ENCODE measurements at regions not wholly inside any gene's neighbourhood (a gene's known extent, or its start where the extent isn't known, plus 50 kb on each side); places are given as distances from the start of the nearest gene placed in this dataset.
"Not testable (repeated sequence)": the region's sequence is repeated elsewhere in the genome, so short reads cannot be mapped to it uniquely, and the experiment has no call there.

DNA sequence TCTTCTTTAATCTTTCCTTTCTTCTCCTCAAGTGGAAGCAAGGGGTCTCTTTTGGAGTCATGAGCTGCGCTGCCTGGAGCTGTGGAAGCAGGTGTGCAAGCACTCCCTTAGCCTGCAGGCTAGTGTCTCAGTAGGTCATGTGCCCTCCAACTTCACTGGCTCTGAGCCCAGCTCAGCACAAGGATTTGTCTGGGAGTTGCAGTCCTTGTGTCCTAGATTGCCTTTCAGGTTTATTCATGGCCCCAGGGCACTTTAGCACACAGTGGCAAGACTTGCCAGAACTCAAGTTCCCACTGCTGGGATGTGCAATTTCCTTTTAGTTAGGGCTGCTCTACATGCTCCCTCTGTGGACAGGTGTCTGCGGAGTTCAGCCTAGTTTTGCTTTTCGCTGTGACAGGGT lies 211.7 kb downstream of the LIG4 start:
- no peak for DNase-seq (ENCODE audit: low read depth)

DNA sequence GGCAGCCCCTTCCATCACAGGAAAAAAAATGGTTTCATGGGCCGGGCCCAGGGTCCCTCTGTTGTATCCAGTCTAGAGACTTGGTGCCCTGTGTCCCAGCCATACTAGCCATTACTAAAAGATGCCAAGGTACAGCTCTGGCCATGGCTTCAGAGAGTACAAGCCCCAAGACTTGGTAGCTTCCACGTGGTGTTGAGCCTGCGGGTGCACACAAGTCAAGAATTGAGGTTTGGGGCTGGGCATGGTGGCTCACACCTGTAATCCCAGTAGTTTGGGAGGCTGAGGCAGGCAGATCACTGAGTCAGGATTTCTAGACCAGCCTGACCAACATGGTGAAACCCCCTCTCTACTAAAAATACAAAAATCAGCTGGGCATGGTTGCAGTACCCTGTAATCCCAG lies 214.3 kb downstream of the LIG4 start:
- no peak for DNase-seq (ENCODE audit: low read depth)

DNA sequence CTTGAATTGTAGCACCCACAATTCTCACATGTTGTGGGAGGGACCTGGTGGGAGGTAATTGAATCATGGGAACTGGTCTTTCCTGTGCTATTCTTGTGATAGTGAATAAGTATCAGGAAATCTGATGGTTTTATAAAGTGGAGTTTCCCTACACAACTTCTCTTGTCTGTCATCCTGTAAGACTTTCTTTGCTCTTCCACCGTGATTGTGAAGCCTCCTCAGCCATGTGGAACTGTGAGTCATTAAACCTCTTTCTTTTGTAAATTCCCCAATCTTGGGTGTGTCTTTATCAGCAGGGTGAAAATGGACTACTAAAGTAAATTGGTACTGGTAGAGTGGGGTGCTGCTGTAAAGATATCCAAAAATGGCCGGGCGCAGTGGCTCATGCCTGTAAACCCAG lies 215.6 kb downstream of the LIG4 start:
- no peak for DNase-seq (ENCODE audit: low read depth)

DNA sequence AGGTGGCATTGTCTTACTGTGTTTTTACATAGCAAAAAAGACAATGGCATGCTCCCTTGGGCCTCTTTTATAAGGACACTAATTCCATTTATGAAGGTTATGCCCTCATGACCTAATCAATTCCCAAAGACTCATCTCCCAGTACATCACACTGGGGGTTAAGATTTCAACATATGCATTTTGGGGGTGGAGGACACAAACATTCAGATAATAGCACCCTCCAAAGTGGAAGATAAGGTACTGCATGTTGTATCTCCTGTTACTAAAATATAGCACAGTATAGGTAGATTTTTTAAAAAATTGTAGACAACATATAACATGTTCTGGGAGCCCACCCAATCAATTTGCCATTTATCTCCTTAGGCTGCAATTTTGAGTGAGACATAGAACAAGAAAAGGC lies 221.2 kb downstream of the LIG4 start:
- no peak for DNase-seq (ENCODE audit: low read depth)

DNA sequence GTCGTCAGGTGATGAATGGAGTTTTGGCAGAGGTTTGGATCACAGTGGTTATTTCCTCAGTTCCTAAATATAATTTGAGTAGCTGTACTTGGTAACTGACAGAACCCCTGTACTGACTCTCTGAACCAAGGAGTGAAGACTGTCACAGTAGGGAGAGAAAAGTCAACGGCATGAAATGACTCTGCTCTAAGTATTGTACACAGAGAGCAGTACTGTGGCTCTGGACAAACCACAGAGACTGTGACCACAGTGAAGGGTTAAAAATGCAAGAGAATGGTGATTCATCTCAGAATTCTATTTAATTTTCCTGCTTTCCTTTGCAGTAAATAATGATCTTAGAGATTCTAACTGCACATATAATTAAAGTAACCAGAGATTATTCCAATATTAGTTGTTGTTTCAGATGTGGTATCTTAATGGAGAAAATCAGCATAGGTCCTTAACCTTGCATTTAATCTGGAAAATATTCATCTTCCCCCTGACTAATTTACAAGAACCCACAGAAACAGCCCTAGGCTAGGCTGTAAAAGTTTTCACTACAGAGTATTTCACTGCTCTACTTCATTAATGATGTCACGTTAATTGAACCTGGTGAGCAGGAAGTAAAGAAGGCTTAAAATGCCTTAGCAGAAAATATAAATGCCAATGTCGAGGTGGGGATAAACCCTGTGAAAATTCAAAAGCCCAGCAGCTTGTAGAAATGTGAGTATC lies 221.9 kb downstream of the LIG4 start:
- no peak for DNase-seq (ENCODE audit: low read depth)

DNA sequence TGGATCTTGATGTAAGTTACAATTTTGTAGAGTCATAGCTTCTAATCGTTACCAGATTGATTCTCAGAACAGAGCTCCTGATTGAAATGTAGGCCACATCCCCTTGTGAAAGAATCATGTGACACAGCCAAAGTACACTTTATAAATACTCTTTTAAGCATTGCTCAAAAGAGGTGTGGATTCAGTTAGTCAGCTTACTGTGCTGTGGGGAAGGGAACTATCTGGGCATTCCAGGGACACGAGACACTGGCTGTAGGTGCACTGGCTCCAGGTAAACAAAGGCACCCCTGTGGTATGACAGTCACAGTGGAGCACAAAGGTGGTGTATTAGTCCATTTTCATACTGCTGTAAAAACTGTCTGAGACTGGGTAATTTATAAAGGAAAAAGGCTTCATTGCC lies 222.8 kb downstream of the LIG4 start:
- no peak for DNase-seq (ENCODE audit: low read depth)

DNA sequence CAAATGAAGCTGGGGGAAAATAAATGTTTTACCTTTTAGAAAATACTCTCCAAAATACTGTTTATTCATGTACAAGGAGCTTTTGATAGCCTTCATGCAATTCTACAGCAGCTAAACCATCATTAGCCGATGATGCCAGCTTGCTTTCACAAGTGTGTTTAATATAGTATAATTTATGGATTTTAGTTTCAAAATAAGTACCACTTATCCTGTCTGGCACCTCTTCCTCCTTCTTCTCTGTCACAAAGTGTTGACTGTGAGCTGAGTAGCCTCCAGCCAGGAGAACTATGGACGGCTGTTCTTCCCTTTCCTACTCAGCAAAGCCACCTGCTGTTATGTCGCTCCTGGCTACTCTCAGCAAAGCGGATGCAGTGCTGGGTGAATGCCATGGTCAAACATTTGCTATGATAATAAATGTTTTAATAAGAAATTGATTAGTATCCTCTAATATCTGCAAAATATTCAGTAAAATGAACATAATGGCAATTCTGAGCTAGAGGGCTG lies 238.2 kb downstream of the LIG4 start:
- no peak for DNase-seq (ENCODE audit: low read depth)

DNA sequence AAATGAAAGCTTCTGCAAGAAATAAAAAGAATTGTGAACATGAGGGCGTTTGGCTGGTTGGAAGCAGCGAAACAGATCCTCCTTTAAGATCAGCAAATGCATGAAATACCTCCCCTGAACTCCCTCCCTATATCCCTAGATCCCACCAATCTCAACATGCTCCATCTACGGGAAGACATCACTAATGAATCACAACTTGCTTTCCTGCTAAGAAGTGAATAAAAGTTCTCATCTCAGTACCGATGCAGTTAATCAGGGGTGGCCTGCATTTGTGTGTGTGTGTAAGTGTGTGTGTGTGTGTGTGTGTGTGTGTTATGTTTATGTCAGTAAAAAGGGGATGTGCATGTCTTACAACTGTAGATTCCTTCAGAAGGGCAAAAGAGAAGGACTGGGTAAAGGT lies 238.7 kb downstream of the LIG4 start:
- no peak for DNase-seq (ENCODE audit: low read depth)

DNA sequence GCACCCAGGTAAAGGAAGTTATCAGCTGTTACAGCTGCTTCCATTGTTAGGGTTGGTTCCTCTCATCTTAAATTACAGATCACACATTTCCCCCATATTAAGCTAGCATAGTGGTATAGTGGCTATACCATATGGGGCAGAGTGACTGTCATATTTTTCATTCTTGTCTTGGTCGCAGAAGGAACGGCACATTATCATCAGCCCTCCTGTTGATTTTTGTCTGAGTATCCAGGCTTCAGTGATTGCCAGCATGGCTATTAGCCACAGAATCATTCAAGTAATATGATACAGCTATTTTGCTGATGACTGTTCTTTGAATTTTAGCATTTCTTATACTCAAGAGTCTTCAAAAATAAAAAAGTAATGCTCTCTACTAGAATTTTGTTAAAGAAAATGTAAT lies 240.9 kb downstream of the LIG4 start:
- DNase-seq (ENCODE audit: low read depth): no peak

DNA sequence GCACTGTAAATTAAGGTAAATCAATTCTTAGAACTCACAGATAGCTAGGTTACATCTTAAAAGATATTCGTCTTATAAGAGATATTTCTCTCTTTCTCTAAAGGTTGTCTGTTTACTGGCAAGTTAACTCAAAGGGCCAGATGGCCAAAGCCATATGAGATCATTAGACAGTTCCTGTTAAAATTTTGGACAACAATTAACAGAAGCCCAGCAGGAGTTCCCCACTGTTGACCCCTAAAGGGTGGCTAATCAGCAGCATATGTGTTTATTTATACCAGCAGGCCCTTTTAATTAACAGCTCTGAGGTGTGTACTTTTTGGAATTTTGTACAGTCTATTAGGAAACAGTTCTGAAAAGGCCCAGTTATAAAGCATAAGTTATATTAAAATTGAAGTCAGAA lies 245.8 kb downstream of the LIG4 start:
- DNase-seq (ENCODE audit: low read depth): no peak

DNA sequence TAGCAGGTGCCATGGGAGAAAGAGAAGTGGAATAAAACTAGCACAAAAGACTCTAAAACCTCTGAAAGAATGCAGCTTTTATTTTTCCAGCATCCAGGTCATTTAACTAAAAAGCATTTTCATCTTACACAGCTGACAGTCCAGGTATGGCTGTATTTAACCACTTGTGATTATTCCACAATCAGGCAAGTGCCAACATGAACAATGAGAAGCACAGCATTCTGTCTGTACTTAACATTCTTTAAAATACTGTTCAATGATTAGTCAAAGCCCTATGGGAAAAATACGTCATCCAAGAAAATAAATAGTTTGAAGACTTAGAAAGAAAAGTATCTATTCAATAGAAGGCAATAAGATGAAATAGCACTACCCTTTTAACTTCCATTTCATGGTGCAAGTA lies 246.9 kb downstream of the LIG4 start:
- DNase-seq (ENCODE audit: low read depth): no peak

DNA sequence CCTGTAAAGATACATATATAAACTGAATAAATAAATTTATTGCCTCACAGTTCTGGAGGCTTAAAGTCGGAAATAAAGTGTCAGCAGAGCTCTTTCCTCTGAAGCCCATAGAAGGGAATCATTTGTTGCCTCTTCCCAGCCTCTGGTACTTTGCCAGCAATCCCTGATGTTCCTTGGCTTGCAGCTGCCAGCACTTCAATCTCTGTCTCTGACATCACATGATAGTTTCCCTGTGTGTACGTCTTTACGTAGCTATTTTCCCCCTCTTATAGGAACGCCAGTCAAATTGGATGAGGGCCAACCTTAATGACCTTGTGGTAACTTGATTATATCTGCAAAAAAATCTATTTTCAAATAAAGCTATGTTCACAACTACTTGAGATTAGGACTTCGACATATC lies 250.9 kb downstream of the LIG4 start:
- no peak for DNase-seq (ENCODE audit: low read depth)

DNA sequence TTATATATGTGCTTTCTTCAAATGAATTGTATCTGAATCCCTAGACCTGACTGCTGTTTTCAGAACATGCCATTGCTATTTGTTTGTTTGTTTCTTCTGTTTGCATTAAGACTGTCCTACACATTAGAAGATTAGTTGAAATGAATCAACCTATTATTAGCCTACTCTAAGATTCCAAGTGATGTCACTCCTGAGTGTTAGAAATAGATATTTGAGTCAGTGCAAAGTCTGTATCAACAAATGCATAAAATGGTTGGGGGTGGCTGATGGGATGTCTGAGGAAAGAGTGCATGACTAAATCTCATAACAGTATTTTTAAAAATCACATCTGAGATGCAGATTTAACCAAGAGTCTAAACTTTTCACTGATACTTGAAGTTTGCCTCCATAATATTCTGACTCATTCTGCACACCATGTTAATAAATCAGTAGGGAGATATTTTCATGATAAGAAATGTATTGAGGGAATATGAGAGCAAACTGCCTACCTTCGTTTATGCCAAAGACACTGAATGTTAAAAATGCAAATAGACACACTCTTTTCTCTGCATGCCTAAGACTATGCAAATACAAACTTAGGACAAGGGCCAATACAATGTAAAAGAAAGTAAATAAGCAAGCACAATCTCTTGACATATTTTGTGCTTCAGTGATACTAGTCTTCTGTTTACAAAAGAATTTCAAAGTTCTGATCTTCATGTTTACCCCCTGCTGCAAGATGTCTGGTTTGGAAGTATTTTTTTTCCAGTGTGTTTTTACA lies 253.3 kb downstream of the LIG4 start:
- no peak for DNase-seq (ENCODE audit: low read depth)

DNA sequence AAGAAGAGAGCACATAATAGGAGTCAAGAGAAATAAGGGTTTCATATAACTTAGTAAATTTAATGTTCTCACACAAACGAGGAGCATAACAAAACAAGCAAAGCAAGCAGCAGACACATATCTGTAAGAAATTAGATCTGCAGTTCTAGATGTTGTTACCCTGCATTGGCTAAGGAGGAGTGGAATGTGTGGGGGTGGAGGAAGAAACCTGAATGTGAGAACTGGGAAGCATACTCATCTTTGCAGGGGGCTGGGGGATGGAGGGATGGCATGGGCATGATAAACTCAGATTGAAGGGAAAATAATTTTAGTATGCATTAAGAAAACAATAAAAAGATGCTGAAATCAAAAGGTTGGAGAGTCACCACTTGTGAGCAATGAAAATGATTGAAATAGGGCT lies 255.0 kb downstream of the LIG4 start:
- no peak for DNase-seq (ENCODE audit: low read depth)

DNA sequence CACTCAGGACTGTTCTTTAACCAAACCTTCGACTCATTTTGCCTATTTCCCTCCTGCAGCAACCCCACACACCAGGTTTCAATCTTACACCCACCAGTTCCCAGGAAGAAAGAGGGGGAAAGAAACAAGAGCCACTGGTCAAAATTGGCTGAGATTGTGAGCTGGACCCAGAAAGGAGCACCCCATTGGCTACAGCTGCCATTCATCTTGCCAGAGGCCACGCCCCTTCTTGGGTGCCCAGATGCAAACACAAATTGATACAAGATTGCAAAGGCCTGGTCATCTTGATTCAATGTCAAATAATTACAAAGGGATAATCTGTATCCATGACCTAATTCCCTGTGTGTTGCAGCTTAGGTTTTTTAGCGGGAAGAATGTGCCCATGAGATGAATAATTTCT lies 258.4 kb downstream of the LIG4 start:
- no peak for DNase-seq (ENCODE audit: low read depth)

DNA sequence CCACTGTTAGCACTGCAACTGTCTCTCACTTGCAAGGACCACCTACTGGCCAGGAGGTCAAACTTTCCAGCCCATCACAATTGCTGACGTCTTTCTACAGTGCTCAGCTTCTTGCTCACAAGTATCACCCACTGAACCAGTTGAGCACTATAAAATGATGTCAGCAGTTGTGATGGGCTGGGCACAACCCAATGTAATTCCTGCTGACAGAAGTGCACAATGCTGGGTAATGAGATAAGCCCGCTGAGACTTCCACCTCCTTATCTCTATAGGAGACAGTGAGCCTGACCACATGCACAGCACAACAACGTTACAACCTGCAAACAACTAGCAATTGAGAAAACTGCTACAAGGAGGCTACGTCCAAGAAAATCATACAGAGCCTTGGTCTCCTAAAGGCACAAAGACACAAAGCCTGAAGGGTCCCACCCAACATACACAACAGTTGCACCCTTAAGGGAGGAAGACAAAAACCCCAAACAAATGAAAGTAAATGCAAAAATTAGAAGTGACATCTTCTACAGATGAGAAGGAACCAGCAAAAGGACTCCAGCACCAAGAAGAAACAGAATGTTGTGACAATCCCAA lies 273.2 kb downstream of the LIG4 start:
- no peak for DNase-seq (ENCODE audit: low read depth)

DNA sequence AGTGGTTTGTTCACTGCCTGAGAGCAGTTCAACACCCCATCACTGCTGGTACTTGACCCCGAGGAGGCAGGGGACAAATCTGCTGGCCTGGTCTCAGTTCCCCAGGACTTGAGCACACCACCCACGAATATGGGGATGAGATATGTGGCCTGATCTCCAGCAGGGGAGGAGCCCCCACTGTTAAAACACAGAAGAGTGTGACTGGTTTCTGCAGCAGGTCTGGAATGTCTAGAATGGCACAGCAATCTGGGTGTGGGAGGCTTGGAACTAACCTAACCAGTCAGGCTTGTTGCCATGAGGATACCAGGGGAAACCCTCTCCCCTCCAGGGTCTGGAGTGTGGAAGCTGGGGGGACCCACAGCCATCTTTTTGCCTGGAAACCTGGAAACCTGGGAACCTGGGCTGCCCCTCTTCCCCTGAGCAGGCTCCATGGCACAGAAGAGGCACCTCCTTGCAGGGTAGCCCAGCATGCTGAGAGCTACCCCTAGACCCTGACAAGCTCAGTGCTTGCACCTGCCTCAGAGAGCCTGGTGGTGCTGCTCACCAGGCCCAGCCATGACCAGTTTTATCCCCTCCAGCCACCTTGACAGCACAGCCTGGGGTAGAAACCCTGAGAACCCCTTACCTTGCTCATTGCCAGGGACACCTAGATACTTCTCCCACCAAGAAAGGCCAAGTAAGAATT lies 273.8 kb downstream of the LIG4 start:
- no peak for DNase-seq (ENCODE audit: low read depth)

DNA sequence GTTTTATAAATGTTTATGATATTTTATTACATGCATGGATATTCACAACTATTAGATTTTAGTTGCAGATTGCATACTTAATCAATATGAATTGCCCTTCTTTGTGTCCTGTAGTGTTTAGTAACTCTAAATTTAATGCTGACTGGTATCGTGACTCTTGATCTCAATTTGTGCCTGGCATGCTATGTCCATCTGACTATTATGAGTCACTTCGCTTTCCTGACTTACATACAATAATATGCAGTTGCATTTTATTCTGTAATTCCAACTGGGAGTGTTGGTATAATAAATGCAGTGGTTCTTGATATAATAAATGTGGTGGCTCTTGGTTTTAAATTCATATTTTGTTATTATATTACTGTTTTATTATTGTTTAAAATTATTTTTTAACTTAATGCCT lies 277.5 kb downstream of the LIG4 start:
- DNase-seq (ENCODE audit: low read depth): no peak

DNA sequence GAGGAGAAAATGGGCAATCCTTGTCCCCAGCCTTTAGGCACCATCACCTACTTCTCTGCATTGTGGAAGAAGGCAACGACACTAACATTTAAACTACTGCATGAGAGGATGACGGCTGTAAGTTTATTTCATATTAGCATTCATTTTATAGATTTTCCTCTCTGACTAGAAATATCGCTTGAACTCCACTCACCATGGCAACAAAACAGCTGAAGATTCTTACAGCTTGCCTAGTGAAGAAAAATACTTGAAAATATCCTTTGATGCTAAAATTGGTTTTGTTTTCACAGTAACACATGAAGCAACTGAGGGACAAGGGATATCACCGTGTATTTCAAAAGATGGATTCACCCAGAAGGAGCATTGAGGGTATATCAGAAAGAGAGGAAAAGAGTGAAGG lies 284.3 kb downstream of the LIG4 start:
- DNase-seq (ENCODE audit: low read depth): no peak

DNA sequence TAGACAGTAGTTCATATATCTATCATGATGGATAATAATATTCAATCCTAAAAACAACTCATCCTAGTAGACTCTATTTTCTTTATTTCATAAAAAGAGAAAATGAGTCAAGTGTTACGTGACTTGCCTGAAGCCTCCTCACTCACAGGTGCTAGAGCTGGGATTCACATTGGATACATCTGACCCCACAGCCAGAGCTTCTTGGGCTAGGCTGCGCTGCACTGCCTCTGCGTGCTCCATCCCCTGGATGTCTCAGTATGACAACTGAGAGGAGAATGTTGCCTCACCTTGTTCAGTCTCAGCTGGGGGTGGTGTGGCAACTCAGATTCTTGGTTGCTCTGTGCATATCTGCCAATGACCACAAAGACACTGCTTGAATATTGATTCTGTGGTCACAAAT lies 286.6 kb downstream of the LIG4 start:
- no peak for DNase-seq (ENCODE audit: low read depth)

DNA sequence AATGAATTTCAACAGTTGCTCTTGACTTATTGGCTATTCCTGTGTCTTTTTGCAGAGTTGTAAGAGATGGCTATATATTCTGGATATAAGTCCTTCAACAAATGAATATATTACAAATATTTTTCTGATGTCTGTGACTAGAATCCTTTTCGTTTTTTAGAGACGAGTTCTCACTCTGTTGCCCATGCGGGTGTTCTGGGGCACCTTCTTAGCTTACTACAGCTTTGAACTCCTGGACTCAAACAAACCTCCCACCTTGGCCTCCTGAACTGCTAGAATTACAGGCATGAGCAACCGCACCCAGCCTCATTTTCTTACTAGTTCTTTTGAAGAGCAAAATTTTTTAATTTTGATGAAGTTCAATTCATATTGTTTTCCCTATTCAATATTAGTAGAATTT lies 287.8 kb downstream of the LIG4 start:
- DNase-seq (ENCODE audit: low read depth): no peak

DNA sequence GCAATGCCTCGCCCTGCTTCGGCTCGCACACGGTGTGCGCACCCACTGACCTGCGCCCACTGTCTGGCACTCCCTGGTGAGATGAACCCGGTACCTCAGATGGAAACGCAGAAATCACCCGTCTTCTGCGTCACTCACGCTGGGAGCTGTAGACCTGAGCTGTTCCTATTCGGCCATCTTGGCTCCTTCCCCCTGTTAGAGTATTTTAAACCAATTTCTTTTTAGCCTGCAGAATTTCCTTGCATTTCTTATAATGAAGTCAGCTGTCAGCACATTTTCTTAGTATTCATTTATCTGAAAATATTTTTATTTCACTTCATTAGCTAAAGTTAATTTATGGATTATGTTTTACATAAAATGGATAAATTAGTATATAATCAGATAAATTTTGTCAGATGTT lies 288.8 kb downstream of the LIG4 start:
- not testable (repeated sequence) for DNase-seq (ENCODE audit: low read depth)

DNA sequence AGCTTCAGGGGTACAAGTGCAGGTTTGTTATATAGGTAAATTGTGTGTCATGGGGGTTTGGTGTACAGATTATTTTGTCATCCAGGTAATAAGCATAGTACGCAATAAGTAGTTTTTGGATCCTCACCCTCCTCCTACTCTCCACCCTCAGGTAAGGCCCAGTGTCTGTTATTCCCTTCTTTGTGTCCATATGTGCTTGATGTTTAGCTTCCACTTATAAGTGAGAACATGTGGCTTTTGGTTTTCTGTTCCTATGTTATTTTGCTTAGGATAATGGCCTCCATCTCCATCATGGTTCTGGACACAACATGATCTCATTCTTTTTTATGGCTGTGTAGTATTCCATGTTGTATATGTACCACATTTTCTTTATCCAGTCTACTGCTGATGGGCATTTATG lies 298.4 kb downstream of the LIG4 start:
- not testable (repeated sequence) for DNase-seq (ENCODE audit: low read depth)
